ENCODE measurements at regions not wholly inside any gene's neighbourhood (a gene's known extent, or its start where the extent isn't known, plus 50 kb on each side); places are given as distances from the start of the nearest gene placed in this dataset.

DNA sequence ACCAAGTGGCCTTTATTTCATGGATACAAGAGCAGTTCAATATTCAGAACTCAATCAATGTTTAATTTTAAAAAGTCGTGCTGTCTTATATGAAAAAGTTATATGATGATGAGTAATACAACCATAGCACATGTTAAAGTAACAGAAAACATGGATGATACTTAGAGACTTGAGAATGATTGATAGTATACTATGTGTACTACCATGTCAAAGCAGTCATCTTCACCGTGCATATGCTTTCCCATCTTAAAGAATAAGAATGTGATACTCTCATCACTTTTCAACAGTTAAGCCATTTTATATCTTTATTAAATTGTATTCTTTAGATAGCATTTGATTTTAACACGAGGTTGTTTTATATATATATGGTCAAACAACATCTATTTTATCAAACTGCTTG is 535.9 kb upstream of the ADAMTS5 start:
- TF ChIP-seq TCF12 (IDR thresholded peaks at IDR 0.05; ENCODE audit: low read depth) (no peak), CEBPB (IDR thresholded peaks at IDR 0.05) (no peak), EP300 (IDR thresholded peaks at IDR 0.05; ENCODE audit: borderline replicate concordance) (no peak), RAD21 (IDR thresholded peaks at IDR 0.05; ENCODE audit: low read depth) (no peak), CREB1 (IDR thresholded peaks at IDR 0.05; ENCODE audit: low read depth) (no peak), NFIC (IDR thresholded peaks at IDR 0.05) (no peak), YY1 (IDR thresholded peaks at IDR 0.05; ENCODE audit: low read depth) (no peak), TEAD4 (IDR thresholded peaks at IDR 0.05) (no peak), EGR1 (IDR thresholded peaks at IDR 0.05) (no peak)
- TF ChIP-seq, protein P1, sequence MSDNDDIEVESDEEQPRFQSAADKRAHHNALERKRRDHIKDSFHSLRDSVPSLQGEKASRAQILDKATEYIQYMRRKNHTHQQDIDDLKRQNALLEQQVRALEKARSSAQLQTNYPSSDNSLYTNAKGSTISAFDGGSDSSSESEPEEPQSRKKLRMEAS (IDR thresholded peaks at IDR 0.05) = no peak
- TF ChIP-seq, protein P2, sequence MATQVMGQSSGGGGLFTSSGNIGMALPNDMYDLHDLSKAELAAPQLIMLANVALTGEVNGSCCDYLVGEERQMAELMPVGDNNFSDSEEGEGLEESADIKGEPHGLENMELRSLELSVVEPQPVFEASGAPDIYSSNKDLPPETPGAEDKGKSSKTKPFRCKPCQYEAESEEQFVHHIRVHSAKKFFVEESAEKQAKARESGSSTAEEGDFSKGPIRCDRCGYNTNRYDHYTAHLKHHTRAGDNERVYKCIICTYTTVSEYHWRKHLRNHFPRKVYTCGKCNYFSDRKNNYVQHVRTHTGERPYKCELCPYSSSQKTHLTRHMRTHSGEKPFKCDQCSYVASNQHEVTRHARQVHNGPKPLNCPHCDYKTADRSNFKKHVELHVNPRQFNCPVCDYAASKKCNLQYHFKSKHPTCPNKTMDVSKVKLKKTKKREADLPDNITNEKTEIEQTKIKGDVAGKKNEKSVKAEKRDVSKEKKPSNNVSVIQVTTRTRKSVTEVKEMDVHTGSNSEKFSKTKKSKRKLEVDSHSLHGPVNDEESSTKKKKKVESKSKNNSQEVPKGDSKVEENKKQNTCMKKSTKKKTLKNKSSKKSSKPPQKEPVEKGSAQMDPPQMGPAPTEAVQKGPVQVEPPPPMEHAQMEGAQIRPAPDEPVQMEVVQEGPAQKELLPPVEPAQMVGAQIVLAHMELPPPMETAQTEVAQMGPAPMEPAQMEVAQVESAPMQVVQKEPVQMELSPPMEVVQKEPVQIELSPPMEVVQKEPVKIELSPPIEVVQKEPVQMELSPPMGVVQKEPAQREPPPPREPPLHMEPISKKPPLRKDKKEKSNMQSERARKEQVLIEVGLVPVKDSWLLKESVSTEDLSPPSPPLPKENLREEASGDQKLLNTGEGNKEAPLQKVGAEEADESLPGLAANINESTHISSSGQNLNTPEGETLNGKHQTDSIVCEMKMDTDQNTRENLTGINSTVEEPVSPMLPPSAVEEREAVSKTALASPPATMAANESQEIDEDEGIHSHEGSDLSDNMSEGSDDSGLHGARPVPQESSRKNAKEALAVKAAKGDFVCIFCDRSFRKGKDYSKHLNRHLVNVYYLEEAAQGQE (IDR thresholded peaks at IDR 0.05; ENCODE audit: low read depth) = no peak
- TF ChIP-seq, protein P3, sequence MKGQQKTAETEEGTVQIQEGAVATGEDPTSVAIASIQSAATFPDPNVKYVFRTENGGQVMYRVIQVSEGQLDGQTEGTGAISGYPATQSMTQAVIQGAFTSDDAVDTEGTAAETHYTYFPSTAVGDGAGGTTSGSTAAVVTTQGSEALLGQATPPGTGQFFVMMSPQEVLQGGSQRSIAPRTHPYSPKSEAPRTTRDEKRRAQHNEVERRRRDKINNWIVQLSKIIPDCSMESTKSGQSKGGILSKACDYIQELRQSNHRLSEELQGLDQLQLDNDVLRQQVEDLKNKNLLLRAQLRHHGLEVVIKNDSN (IDR thresholded peaks at IDR 0.05) = no peak

DNA sequence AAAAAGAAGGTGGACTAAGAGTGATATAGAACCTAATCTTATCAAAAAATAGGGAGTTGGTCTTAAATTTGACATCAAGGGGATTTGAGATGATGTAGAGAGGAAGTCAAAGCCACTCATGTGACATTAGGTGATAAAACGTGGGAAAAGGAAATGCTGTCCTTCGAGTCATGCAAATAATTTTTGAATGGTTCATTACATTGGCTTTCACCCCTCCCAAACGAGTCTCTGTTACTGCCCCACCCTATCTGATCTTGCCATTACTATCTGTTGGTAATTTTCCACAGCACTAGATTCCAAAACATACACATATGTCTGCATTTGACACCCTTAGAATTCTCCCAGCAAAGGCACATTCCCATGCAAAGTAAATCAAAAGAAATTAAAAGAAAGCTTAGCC is 531.1 kb upstream of the ADAMTS5 start:
- TF ChIP-seq NFIC (IDR thresholded peaks at IDR 0.05) (no peak), ZBTB7A (IDR thresholded peaks at IDR 0.05; ENCODE audit: low read depth) (no peak), CREB1 (IDR thresholded peaks at IDR 0.05; ENCODE audit: low read depth) (no peak), TCF12 (IDR thresholded peaks at IDR 0.05; ENCODE audit: low read depth) (no peak)

DNA sequence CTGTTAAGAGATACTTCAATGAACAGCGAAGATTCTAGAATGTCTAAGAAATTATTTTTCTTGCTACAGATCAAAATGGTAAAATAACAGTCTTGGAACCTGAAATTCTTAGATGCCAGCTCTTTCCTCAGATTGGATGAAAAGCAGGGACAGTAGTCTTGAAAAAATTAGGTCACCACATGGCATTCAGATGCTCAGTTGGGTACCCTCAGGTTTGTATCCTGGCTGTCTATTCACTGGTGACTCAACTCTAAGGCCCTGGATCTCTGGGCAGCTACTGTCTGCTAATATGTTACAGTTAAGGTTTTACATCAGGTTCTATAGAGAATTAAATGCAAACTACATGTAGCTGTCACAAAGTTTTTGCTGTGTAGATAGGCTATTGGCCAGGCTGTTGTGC is 528.9 kb upstream of the ADAMTS5 start:
- TF ChIP-seq FOXM1 (IDR thresholded peaks at IDR 0.05; ENCODE audit: borderline replicate concordance, low read depth) (no peak), TCF12 (IDR thresholded peaks at IDR 0.05; ENCODE audit: low read depth) (no peak), TAF1 (IDR thresholded peaks at IDR 0.05; ENCODE audit: low read depth) (no peak), TEAD4 (IDR thresholded peaks at IDR 0.05) (no peak), ZBTB7A (IDR thresholded peaks at IDR 0.05; ENCODE audit: low read depth) (no peak), EP300 (IDR thresholded peaks at IDR 0.05; ENCODE audit: borderline replicate concordance) (no peak), NFIC (IDR thresholded peaks at IDR 0.05) (no peak), EGR1 (IDR thresholded peaks at IDR 0.05) (no peak), CEBPB (IDR thresholded peaks at IDR 0.05) (no peak), CREB1 (IDR thresholded peaks at IDR 0.05; ENCODE audit: low read depth) (no peak), RAD21 (IDR thresholded peaks at IDR 0.05; ENCODE audit: low read depth) (no peak), YY1 (IDR thresholded peaks at IDR 0.05; ENCODE audit: low read depth) (no peak)
- TF ChIP-seq, protein P3 (IDR thresholded peaks at IDR 0.05) = no peak
- TF ChIP-seq, protein P2 (IDR thresholded peaks at IDR 0.05; ENCODE audit: low read depth) = no peak
- TF ChIP-seq, protein P1 (IDR thresholded peaks at IDR 0.05) = no peak

DNA sequence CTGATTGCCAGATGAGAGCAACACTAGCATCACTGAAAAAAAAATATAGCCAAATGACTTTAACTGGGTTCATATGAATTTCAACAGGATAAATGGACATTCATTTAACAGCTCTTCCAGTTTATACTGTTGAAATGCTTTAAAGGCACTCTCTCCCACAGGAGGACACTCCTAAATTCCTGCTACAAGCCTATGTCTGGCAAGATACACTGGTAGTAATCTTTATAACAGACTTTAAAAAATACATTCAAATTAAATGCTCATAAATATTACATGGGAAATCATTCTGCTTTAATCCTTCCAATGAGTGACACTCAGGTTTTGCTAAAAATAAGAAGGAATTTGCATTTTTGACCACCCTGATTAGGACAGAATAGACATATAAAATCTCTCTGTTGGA is 526.7 kb upstream of the ADAMTS5 start:
- TF ChIP-seq CEBPB (IDR thresholded peaks at IDR 0.05) = no peak
- no peak for TF ChIP-seq CREB1 (IDR thresholded peaks at IDR 0.05; ENCODE audit: low read depth)
- no peak for TF ChIP-seq ZBTB7A (IDR thresholded peaks at IDR 0.05; ENCODE audit: low read depth)
- TF ChIP-seq TCF12 (IDR thresholded peaks at IDR 0.05; ENCODE audit: low read depth) = no peak
- TF ChIP-seq NFIC (IDR thresholded peaks at IDR 0.05) = no peak
- no peak for TF ChIP-seq YY1 (IDR thresholded peaks at IDR 0.05; ENCODE audit: low read depth)
- TF ChIP-seq, protein P3 (IDR thresholded peaks at IDR 0.05) = no peak
- TF ChIP-seq RAD21 (IDR thresholded peaks at IDR 0.05; ENCODE audit: low read depth) = no peak
- TF ChIP-seq TEAD4 (IDR thresholded peaks at IDR 0.05) = no peak
- TF ChIP-seq, protein P1 (IDR thresholded peaks at IDR 0.05) = no peak
- no peak for TF ChIP-seq EGR1 (IDR thresholded peaks at IDR 0.05)
- TF ChIP-seq EP300 (IDR thresholded peaks at IDR 0.05; ENCODE audit: borderline replicate concordance) = no peak
- no peak for TF ChIP-seq FOXM1 (IDR thresholded peaks at IDR 0.05; ENCODE audit: borderline replicate concordance, low read depth)
- TF ChIP-seq, protein P2 (IDR thresholded peaks at IDR 0.05; ENCODE audit: low read depth) = no peak
- TF ChIP-seq TAF1 (IDR thresholded peaks at IDR 0.05; ENCODE audit: low read depth) = no peak

Data from Ishikawa (cell line).